ENCODE measurements at regions not wholly inside any gene's neighbourhood (a gene's known extent, or its start where the extent isn't known, plus 50 kb on each side); places are given as distances from the start of the nearest gene placed in this dataset.

GRCh38 chr3:177703788-177704187, 506.5 kb upstream of the TBL1XR1 start:
- TF ChIP-seq CTCF (IDR thresholded peaks at IDR 0.05) = no peak
- no peak for TF ChIP-seq EP300 (IDR thresholded peaks at IDR 0.05)

Measured in ovary (tissue), 3 donors.